Lower leg skin (tissue), 3 donors: ENCODE measurements at regions not wholly inside any gene's neighbourhood (a gene's known extent, or its start where the extent isn't known, plus 50 kb on each side); places are given as distances from the start of the nearest gene placed in this dataset.

Source experiments
- CTCF ChIP-seq, 3 donors: fragments of 450-650 bp; IDR thresholded peaks; one replicate each; pipeline ENCODE4 v1.5.1; 2016; ENCODE audit warnings: antibody characterized with exemption in 3 of 3, mild to moderate bottlenecking in 3 of 3, moderate library complexity in 2 of 3
- POLR2A ChIP-seq, 2 donors: fragments of 450-650 bp; IDR thresholded peaks; one replicate each; pipeline ENCODE4 v1.6.1; 2016 to 2017; ENCODE audit warnings: antibody characterized with exemption in 2 of 2, mild to moderate bottlenecking in 1 of 2, moderate library complexity in 1 of 2

- TF ChIP-seq CTCF (IDR thresholded peaks at IDR 0.05) (no peak), POLR2A (IDR thresholded peaks at IDR 0.05) (no peak)
Observed at GRCh38 chr13:112132142-112132541, 65.2 kb downstream of the SOX1 start.
